ENCODE measurements at regions not wholly inside any gene's neighbourhood (a gene's known extent, or its start where the extent isn't known, plus 50 kb on each side); places are given as distances from the start of the nearest gene placed in this dataset.
A peak's percentile ranks its signal among the peaks of the same experiment; 100 is the strongest.

GRCh38 chr6:43980004-43980795 is 147.1 kb downstream of the MRPL14 start:
- DNase-seq: peak; percentile 50

DNA sequence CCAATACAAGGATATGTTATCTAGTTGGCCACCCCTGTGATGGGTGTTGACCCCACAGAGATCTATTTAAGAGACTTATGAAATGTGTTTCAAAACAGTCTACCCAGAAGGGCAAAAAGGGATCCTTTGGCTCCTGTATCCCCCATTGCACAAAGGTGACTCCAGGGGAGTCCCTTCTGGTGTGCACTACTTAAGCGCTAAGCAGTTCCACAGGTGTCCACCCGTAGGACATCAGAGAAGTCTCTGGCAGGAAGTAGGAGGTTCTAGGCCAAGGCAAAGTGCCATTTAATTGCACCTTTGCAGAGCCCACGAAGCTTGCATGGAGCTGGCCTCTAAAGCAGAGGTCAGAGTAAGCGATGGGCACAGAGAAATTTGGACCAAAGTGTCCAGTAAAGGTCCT is 147.7 kb downstream of the MRPL14 start:
- peak; percentile 35 for DNase-seq

DNA sequence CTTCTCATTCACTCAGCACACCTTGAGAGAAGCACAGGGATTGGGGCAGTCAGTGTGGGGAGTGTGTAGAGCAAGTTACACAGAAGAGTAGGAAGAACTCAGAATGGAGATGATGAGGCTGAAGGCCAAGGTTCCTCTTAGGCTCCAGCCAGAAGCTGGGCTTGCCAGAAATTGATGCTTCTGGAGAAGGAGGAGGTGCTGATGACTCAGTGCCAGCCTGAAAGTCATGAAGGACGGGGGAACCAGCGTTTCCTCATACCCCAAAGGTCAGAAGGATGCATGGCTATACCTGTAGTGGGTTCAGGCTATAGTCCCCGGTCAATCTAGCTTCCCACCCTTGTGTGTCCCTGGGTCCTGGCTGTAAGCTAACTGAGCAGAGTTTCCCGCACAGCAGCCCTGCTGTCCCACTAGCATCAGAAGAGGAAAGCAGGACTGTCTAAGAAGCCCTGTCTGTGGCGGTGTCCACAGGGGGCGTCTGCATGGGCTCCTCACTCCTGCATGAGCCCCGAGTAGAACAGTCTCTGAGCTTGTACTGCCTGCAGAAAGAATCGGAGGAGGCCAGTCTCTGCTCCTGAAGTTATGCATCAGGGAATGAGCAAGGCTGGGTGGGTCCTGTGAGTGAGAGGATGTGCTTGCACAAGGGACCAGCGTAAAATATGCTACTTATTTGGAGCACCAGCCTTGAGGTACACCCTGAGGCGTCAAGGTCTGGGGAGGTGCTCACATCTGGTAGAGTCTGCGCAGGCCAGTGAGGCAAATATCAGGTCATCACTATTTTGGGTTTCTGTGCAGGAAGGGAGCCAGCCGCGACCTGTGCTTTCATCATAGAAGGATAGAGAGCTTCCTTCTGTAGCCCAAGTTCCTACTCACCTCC is 148.5 kb downstream of the MRPL14 start:
- peak; percentile 45 for DNase-seq

DNA sequence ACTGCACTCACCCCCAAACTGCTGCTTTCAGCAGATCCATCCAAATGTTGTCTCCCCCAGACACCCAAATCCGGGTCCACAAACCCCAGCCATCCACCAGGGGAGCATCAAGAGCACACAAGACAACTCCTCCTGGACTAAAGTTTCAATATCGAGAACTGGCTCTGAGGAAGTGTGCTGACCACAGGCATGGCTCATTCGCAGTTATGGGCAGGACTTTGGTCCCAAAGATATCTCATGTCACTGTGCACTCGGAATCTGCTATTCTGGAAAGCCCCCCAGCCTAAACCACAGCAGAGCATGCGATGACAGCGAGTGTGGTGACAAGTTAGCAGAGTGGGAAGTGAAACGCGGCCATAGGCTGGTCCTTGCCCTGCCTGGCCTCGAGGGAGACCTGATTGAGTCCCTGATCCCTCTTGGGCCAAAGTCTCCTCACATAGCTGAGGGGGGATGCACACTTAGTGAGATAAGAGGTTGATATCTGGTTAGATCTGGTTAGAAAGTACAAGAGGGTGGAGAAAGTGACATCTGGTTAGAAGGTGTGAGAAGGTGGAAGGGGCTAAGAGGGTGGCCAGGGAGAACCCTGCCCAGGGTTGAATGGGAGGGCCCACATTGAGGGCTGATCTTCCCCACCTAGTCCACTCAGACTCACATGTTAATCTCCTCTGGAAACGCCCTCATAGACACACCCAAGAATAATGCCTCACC is 149.7 kb downstream of the MRPL14 start:
- DNase-seq: peak; percentile 31

DNA sequence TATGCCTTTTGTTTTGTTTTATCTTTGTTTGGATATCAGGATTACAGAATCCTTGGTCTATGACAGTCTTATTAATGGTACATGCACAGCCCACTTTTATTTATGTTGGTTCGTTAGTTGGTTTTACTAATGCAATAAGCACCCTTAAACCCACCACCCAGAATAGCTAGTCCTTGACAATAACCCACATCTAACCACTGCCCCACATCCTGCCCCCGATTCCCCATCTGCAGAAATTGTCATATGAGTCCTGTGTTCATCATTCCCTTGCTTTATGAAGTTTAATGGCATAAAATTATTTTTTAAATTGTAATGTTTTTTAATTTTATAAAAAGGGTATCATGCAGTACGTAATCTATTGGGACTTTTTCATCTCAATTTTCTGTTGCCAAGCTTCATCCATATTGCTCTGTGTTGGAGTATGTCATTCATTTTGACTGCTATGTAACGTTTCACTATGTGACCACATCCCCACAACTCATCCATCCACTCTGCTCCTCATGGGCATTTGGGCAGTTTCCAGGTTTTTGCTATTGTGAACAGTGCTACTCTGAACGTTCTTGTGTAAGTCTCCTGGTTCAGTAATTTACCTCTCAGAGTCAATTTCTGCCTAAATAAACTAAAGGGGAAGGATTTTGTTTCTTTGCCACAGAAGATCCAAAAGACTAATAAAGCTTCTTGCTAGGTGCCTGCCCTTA is 150.4 kb downstream of the MRPL14 start:
- DNase-seq: no peak

DNA sequence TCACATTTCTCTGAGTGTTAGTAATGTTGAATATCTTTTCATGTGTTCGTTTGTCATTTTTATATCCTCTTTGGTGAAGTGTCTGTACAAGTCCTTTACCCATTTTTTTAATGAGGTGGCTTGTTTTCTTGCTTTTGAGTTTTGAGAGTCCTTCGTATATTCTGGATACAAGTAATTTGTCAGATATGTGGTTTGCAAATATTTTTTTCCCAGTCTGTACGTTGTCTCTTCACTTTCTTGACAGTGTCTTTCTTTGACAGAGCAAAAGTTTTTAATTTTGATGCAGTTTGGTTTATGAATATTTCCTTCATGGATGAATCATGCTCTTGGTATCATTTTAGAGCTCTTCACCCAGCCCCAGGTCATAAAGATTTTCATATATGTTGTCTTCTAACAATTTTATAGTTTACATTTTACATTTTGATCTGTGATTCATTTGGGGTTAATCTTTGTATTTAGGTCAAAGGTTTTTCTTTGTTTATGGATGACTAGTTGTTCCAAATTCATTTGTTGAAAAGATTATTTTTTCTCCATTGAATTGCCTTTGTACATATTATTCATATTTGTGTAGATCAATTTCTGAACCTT is 152.5 kb downstream of the MRPL14 start:
- DNase-seq: no peak

DNA sequence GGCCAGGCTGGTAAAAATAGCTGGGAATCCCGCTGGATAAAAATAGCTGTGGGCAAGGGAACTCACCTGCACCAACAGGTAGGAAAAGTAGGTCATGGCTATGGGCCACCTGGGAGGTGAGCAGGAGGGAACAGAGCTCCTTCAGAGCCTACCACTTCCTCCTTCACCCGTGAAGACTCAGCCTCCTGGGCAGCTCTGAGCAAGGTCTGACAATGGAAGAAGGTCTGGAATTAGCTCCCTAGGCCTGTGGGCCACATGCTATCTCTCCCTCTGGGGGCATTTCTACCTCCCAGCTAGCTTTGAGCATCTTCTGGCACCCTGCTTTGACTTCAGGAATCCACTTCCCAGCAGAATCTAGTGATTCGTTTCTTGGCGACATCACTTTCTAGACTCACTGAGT is 153.9 kb downstream of the MRPL14 start:
- peak; percentile 34 for DNase-seq

- DNase-seq: no peak
These were observed 154.3 kb downstream of the MRPL14 start for GRCh38 chr6:43972913-43973300.

GRCh38 chr6:43972179-43972912 is 154.9 kb downstream of the MRPL14 start:
- peak; percentile 43 for DNase-seq

- no peak for DNase-seq
These were observed 155.5 kb downstream of the MRPL14 start for GRCh38 chr6:43971776-43972126.

DNA sequence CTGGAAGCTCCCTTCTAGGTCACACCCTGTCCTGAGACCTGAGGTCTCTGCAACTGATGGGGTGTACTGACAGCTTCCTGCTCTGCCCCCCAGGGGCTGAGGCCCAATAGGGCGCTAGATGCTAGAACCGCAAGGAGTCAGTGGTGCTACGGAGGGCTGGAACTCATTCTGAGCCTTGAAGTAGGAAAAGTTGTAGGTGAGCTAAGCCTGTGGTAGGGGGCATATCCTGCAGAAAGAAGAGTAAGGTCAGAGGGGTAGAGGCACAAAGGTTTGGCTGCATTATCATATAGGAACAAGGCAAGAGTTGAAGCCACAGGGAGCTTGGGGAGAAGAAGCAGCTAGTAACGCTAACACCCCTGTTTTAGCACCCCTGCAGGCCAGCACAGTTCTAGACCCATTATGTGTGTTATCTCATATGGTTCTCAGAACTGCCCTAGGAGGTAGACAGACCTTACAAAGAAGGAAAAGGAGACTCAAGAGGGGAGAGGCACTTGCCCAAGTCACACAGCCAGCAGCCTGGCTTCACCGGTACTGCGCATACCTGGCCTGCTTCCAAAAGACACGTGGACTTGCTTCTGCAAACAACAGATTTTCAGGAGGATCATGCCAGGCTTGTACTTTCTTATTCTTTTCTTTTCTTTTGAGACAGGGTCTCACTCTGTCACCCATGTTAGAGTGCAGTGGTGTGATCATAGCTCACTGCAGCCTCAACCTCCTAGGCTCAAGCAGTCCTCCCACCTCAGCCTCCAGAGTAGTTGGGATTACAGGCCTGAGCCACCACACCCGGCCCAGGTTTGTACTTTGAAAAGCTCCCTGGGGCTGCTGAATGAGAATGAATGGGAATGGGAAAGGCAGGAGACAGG is 156.1 kb downstream of the MRPL14 start:
- peak; percentile 52 for DNase-seq

DNA sequence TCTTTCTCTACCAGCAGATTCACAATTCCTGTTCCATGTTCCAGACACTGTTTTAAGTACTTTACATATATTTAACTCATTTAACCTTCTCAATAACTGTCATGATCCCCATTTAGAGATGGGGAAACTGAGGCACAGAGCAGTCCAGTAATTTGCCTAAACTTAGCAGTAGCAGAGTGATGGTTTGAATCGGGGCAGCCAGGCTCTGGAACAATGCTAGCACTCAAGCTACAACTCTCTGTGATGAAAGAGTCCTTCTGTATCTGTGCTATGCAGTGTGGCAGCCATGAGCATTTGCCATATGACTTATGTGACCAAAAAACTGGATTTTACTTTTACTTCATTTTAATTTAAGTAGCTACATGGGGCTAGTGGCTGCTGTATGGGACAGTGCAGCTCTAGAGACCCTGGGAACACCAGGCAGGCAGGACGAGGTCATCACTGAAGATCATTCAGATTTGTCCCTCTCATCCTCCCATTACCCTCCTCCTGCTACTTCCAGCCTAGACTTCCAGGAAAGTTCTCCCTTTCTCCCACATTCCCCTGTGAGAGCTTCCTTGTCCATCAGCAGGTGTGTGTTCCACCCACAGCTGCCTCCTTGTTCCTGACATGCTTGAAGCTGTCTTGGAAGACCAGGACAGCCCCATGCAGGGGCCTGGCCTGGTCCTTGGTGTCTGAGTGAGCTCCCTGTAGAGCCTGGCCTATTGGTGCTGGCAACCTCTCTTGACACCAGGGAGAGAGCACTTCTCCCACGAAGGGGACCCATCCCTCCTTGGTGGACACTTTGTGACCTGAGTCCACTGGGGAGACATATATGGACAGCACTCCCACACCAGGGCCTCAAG is 157.0 kb downstream of the MRPL14 start:
- peak; percentile 40 for DNase-seq

DNA sequence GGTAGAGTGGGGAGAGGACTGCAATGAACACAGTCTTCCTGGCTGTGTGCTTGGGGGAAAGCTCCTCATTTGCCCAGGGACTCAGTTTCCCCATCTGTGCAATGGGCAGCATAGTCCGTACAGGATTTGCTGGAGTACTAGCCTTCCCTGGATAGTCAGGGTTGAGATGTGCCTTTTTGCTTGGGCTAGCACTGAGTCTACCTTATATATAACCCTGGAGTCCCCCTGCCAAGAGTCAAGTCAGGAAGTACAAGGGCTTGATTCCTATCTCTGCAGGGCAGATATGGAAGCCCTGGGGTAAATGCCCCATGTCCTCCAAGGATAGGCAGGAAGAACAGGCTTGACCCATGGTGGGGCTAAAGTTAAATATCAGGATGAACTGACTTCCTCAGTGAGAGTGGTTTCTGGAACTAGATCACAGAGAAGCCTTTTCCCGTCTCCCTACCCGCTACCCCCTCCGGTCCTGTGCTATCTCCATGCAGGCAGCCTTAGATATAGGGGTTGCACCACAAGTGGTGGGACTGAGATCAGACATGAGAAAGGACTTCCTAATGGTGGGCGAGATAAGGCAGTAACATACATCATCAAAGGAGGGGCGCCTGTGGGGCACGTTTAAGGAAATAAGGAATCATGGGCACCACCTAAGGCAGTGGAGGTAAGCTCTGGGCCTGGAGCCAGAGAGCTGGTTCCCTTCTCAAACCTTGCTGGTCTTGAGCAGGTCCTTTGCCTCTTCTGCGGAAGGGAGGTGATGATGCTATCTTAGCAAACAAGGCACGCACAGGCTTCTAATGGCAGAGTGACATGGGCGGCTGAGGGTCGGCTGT is 157.9 kb downstream of the MRPL14 start:
- DNase-seq: no peak

DNA sequence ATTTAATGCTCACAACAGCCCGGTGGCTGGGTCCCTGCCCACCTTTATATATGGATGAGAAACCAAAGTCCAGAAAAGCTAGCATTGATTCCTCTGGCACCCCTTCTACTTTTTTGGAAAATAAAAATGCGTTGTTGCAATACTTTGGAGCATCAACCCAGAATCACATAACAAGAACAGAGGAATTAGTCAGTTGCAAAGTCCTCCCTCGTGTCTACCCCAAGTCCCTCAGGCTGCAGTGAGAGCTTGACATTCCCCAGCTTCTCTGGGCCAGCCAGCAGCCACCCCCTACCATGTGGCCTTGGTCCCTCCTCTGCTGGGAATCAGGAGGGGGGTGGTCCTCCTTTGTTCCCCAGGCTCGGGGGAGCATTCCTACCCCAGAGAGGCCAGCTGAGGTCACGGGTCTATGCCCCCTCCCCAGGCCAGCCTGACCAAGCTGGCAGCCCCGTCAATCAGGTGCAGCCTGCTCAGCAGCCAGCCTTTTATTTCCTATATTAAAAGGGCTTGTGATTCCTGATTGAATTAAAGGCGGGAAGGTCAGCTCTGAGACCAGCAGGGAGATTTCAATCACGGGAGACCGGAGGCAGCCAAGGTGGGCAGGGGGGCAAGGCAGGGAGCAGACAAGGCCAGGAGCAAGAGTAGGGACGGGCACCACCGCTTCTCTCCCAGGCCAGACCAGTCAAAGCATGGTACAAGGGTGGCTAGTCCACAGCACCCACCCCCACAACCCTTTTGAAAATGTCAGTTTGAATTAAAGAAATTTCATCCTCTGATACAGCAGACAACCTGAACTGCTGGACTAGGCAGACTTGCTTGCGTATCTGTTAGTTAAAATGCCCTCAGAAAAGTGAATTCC is 158.9 kb downstream of the MRPL14 start:
- DNase-seq: peak; percentile 44

GRCh38 chr6:43967719-43968091 is 159.5 kb downstream of the MRPL14 start:
- no peak for DNase-seq

GRCh38 chr6:43966853-43967718 is 160.2 kb downstream of the MRPL14 start:
- DNase-seq: no peak

GRCh38 chr6:43966374-43966658 is 160.9 kb downstream of the MRPL14 start:
- no peak for DNase-seq

All from islet precursor cell (in vitro differentiated cells).